NCI-H526 (cell line): ENCODE measurements at regions not wholly inside any gene's neighbourhood (a gene's known extent, or its start where the extent isn't known, plus 50 kb on each side); places are given as distances from the start of the nearest gene placed in this dataset.
A peak's percentile ranks its signal among the peaks of the same experiment; 100 is the strongest.

Experiments
- DNase-seq, 2 experiments: peaks; one replicate each; lab custom pipeline; 2025; lab: John Stamatoyannopoulos, UW

GRCh38 chr4:186889876-186890643, 166.4 kb upstream of the FAT1 start:
- no peak for DNase-seq

GRCh38 chr4:186891859-186892486, 168.3 kb upstream of the FAT1 start:
- no peak for DNase-seq

GRCh38 chr4:186898367-186898766, 174.7 kb upstream of the FAT1 start:
- DNase-seq: no peak

- no peak for DNase-seq
Measured at GRCh38 chr4:186900232-186900900, 176.7 kb upstream of the FAT1 start.

- DNase-seq: no peak
Measured at GRCh38 chr4:186900984-186901383, 177.3 kb upstream of the FAT1 start.

- DNase-seq: no peak
Measured at GRCh38 chr4:186901850-186902249, 178.2 kb upstream of the FAT1 start.

- no peak for DNase-seq
Measured at GRCh38 chr4:186902361-186902760, 178.7 kb upstream of the FAT1 start.

GRCh38 chr4:186904101-186904500, 180.4 kb upstream of the FAT1 start:
- no peak for DNase-seq

- no peak for DNase-seq
Measured at GRCh38 chr4:186906722-186907121, 183.1 kb upstream of the FAT1 start.

GRCh38 chr4:186910385-186910784, 186.7 kb upstream of the FAT1 start:
- peak in 1 of 2 experiments; percentile 13 for DNase-seq

GRCh38 chr4:186912606-186913005, 188.9 kb upstream of the FAT1 start:
- DNase-seq: no peak

GRCh38 chr4:186915816-186916215, 192.2 kb upstream of the FAT1 start:
- DNase-seq: no peak

GRCh38 chr4:186917136-186917535, 193.5 kb upstream of the FAT1 start:
- DNase-seq: no peak

- no peak for DNase-seq
Measured at GRCh38 chr4:186918466-186918865, 194.8 kb upstream of the FAT1 start.

- no peak for DNase-seq
Measured at GRCh38 chr4:186919340-186919739, 195.7 kb upstream of the FAT1 start.

GRCh38 chr4:186920483-186920882, 196.8 kb upstream of the FAT1 start:
- no peak for DNase-seq

GRCh38 chr4:186920992-186921391, 197.3 kb upstream of the FAT1 start:
- DNase-seq: no peak

- DNase-seq: no peak
Measured at GRCh38 chr4:186924723-186925122, 201.1 kb upstream of the FAT1 start.

GRCh38 chr4:186927624-186928023, 204.0 kb upstream of the FAT1 start:
- DNase-seq: no peak

- DNase-seq: no peak
Measured at GRCh38 chr4:186930024-186930423, 206.4 kb upstream of the FAT1 start.

GRCh38 chr4:186931519-186931918, 207.9 kb upstream of the FAT1 start:
- DNase-seq: no peak

- no peak for DNase-seq
Measured at GRCh38 chr4:186932196-186932595, 208.5 kb upstream of the FAT1 start.

GRCh38 chr4:186932631-186933187, 209.1 kb upstream of the FAT1 start:
- DNase-seq: no peak
